ENCODE measurements at regions not wholly inside any gene's neighbourhood (a gene's known extent, or its start where the extent isn't known, plus 50 kb on each side); places are given as distances from the start of the nearest gene placed in this dataset.

- Mint-ChIP-seq H3K27ac (ENCODE audit: unreplicated experiment) (no peak overlapping the region), H3K9me3 (ENCODE audit: low read depth) (no peaks in the 10 kb centered on the region), H3K36me3 (ENCODE audit: low read depth) (peaks cover 4% of the 10 kb centered on the region), H3K27me3 (ENCODE audit: low read depth) (no peaks in the 10 kb centered on the region), H3K4me1 (ENCODE audit: low read depth) (peaks cover 16% of the 10 kb centered on the region), H3K4me3 (ENCODE audit: unreplicated experiment) (no peak overlapping the region)
- TF ChIP-seq CTCF (IDR thresholded peaks at IDR 0.05), result no peak
- no peak for DNase-seq (ENCODE audit: low spot score)
Observed at GRCh38 chr3:18075799-18076198, 333.4 kb upstream of the TBC1D5 start.

- no peak for DNase-seq (ENCODE audit: low spot score)
- Mint-ChIP-seq H3K36me3 (ENCODE audit: low read depth) (no peaks in the 10 kb centered on the region), H3K27me3 (ENCODE audit: low read depth) (no peaks in the 10 kb centered on the region), H3K9me3 (ENCODE audit: low read depth) (no peaks in the 10 kb centered on the region), H3K4me3 (ENCODE audit: unreplicated experiment) (no peak overlapping the region), H3K4me1 (ENCODE audit: low read depth) (peaks cover 2% of the 10 kb centered on the region), H3K27ac (ENCODE audit: unreplicated experiment) (no peak overlapping the region)
- TF ChIP-seq CTCF (IDR thresholded peaks at IDR 0.05), result no peak
Observed at GRCh38 chr3:18071833-18072232, 329.4 kb upstream of the TBC1D5 start.

- Mint-ChIP-seq H3K4me1 (ENCODE audit: low read depth) (peaks cover 2% of the 10 kb centered on the region), H3K4me3 (ENCODE audit: unreplicated experiment) (no peak overlapping the region), H3K36me3 (ENCODE audit: low read depth) (no peaks in the 10 kb centered on the region), H3K9me3 (ENCODE audit: low read depth) (no peaks in the 10 kb centered on the region), H3K27me3 (ENCODE audit: low read depth) (no peaks in the 10 kb centered on the region), H3K27ac (ENCODE audit: unreplicated experiment) (no peak overlapping the region)
- DNase-seq (ENCODE audit: low spot score), result no peak
- no peak for TF ChIP-seq CTCF (IDR thresholded peaks at IDR 0.05)
Observed at GRCh38 chr3:18070944-18071343, 328.5 kb upstream of the TBC1D5 start.

- DNase-seq (ENCODE audit: low spot score), result no peak
- peaks cover 2% of the 10 kb centered on the region for H3K4me1 Mint-ChIP-seq (ENCODE audit: low read depth)
- H3K9me3 Mint-ChIP-seq (ENCODE audit: low read depth), result no peaks in the 10 kb centered on the region
- no peaks in the 10 kb centered on the region for H3K36me3 Mint-ChIP-seq (ENCODE audit: low read depth)
- H3K27me3 Mint-ChIP-seq (ENCODE audit: low read depth), result no peaks in the 10 kb centered on the region
- no peak overlapping the region for H3K27ac Mint-ChIP-seq (ENCODE audit: unreplicated experiment)
- no peak for TF ChIP-seq CTCF (IDR thresholded peaks at IDR 0.05)
- no peak overlapping the region for H3K4me3 Mint-ChIP-seq (ENCODE audit: unreplicated experiment)
Observed at GRCh38 chr3:18070231-18070630, 327.8 kb upstream of the TBC1D5 start.

GRCh38 chr3:18069568-18069967, 327.1 kb upstream of the TBC1D5 start:
- TF ChIP-seq CTCF (IDR thresholded peaks at IDR 0.05), result no peak
- DNase-seq (ENCODE audit: low spot score), result no peak
- no peaks in the 10 kb centered on the region for H3K27me3 Mint-ChIP-seq (ENCODE audit: low read depth)
- no peaks in the 10 kb centered on the region for H3K36me3 Mint-ChIP-seq (ENCODE audit: low read depth)
- H3K9me3 Mint-ChIP-seq (ENCODE audit: low read depth), result no peaks in the 10 kb centered on the region
- no peak overlapping the region for H3K27ac Mint-ChIP-seq (ENCODE audit: unreplicated experiment)
- peaks cover 2% of the 10 kb centered on the region for H3K4me1 Mint-ChIP-seq (ENCODE audit: low read depth)
- H3K4me3 Mint-ChIP-seq (ENCODE audit: unreplicated experiment), result no peak overlapping the region

Data from chondrocyte (in vitro differentiated cells).